Anterior cingulate cortex (tissue), 58 donors: ENCODE measurements at regions not wholly inside any gene's neighbourhood (a gene's known extent, or its start where the extent isn't known, plus 50 kb on each side); places are given as distances from the start of the nearest gene placed in this dataset.

Source experiments
- DNase-seq, 58 donors: peaks; one replicate each; lab custom pipeline; 2025; lab: John Stamatoyannopoulos, UW

- DNase-seq: no peak
These were observed 104.1 kb downstream of the CNTN3 start for GRCh38 chr3:74510261-74510818.

DNA sequence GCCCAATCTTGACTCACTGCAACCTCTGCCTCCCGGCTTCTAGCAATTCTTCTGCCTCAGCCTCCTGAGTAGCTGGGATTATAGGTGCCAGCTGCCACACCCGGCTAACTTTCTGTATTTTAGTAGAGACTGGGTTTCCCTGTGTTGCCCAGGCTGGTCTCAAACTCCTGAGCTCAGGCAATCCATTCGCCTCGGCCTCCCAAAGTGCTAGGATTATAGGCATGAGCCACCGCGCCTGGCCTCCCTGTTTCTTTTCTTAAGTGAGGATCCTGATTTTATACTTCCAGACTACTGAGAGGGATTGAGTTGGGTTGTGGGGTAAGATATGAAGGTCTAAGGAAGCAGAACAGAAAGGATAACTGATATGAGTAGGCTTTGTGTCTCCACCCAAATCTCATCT, 106.8 kb downstream of the CNTN3 start:
- DNase-seq: no peak

DNA sequence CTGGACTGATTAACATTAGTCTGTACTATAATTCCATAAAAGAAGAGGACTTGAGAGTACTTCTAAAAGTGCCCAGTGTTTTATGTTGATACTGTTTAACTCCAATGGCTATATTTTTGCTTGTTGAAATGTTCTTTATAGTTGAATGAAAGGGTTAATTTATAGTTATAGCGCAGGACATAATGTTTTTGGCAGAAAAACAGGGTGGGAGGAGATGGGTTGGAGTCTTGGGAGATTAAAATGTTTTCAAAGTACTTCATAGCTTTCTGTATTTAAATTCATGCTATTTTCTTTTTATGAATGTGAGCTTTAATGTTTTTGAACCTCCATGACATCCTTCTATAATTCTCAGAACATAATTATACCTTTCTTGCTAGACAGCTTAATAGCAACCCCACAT, 108.2 kb downstream of the CNTN3 start:
- DNase-seq: no peak

- no peak for DNase-seq
These were observed 113.5 kb downstream of the CNTN3 start for GRCh38 chr3:74501007-74501406.

DNA sequence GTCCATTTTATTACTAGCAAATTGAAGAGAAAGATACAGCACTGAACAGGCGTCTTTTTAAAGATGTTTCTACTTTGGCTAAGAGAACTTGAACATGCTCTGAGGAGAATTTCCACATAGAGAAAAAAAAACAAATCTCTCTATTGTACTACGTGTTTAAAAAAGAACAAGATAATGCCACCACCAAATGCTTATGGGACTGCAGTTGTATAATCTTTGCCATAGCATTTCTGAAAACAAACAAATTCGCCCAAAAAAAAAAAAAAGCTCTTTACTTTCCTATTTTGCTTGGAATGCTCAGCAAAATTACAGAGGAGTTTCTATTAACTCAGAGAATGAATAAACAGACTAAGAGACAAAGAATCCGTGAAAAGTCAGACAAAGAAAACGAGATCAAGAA, 114.2 kb downstream of the CNTN3 start:
- DNase-seq: no peak

GRCh38 chr3:74491874-74492273, 122.6 kb downstream of the CNTN3 start:
- no peak for DNase-seq

- no peak for DNase-seq
These were observed 125.2 kb downstream of the CNTN3 start for GRCh38 chr3:74489050-74489792.

DNA sequence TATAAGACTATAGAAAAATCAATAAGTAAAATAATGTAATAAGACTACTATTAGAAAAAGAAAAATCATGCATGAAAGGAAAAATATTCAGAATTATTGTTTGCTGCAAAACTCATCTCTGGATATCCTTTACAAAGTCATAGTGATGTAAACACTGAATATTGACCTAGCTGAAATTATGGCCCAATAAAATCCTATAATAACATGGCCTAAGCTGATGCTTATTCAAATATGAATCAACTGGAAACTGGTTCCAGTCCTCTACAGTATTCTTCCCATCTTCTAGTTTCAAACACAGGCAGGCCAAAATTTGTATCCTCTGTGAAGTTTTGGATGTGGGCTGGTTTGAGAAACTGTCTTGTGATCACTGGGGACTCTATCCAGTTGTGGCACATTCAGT, 134.5 kb downstream of the CNTN3 start:
- DNase-seq: no peak

GRCh38 chr3:74470313-74470712, 144.1 kb downstream of the CNTN3 start:
- DNase-seq: peak in 1 of 58 donors; percentile 15

DNA sequence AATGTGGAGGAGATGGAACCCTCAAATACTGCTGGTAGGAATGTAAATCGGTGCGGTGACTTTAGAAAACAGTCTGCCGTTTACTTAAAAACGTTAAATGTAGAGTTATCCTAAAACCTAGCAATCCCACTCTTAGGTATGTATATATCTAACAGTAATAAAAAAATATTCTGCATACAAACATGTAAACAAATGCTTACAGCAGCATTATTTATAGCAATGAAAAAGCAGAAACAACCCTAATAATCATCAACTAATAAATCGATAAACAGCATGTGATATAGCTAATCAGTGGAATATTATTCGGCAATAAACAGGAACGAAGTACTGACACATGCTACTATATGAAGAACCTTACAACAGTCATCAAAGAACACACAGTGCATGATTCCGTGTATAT, 144.7 kb downstream of the CNTN3 start:
- DNase-seq: no peak

- no peak for DNase-seq
These were observed 145.3 kb downstream of the CNTN3 start for GRCh38 chr3:74469151-74469550.

DNA sequence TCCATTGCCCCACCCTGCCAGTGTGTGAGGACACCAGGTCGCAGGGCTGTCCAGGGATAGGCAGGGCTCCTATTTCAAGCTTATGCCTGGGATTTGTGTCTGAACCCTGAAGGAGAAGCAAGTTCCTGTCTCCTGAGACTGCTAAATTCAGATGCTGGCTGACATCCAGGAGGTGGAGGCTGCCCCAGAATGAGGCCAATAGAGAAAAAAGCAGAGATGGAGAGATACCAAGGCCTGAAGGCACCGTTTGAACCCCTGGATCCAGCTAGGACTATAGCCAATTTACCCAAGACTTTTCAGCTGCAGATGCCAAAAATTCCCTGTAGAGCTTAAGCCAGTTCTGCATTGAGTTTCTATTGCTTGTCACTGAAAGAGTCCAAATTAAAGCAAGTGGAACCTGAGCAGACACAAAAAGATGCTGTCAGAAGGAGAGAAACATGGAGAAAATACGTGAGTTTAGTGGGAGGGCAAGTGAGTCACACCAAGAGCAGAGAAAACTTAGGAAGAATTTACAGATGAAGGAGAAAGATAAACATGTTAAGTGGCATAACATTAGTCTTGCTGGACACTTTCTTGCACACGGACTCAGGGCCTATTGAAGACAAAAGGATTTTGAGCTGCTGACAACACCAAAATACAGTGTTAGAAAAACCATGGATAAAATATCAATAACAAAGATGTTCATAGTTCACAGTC, 148.6 kb downstream of the CNTN3 start:
- peak in 20 of 58 donors; percentile 1 to 33 (median 8) for DNase-seq

DNA sequence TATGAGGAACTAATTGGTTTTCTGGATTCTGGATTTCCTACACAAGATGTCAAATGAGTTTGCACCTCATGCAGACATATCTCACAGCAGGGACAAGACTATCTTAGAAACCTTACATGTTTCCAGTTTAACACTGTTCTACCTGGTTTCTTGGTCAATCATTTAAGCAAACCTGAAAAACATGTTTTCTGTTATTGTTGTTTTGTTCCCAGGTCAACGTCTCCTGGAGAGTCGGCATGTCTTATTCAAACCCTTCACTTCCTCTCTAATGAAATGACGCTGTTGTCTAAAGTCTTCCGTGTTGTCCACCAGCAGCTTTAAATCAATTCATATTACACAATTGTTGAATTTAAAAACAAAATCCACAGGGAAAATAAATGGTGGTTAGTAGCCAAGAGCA, 150.9 kb downstream of the CNTN3 start:
- DNase-seq: no peak

DNA sequence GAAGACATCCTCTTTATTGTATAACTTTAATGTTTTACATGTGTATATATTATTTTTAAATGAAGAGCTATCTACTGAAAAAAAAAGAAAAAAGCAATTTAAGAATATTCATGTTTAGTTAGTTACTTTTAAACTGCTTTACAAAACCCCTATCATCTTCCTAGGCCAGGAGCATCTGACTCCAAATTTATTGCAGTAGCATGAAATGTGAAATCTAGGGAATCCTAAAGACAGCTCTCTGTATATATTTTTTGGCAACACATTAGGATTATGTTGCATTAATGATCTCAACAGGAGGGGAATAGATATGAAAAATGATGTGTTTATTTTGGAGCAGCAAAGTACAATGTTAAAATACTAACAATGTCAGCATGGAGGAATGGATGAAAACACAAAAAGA, 158.3 kb downstream of the CNTN3 start:
- DNase-seq: no peak

DNA sequence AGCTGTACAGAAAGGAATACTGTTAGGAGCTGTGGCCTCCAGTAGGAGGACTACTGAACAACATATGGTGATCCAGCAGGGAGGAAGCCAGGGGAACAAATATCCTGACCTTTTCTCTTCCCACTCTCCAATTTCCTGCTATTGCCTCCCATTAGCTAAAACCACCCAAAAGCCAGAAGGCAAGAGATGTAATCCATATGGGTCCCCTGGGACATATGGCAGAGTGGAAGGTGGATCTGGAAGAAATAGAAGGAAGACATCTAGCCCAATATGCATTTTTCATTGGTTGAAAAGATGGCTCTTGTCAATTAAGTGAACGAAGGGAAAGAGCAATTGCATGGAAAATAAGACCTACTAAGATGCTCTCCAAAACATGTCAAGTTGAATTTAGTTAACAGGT, 167.2 kb downstream of the CNTN3 start:
- DNase-seq: no peak

DNA sequence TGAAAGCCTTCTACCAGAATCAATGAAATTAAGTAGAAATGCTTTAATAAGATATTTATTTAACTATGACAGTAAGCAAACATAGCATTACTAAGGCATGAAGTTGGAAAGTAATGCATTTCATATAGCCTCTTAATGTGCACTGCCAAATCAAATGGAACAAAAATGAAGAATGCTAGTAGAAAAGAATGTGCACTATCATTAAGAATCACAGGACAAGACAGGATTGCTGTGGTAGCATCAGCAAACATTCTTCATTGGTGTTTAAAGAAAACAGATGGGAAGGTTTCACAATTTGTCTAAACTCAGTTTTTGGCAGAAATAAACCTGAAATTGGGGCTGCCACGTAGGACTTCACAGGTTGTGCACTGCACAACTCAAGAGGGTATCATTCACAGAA, 168.9 kb downstream of the CNTN3 start:
- DNase-seq: no peak

GRCh38 chr3:74443102-74443501, 171.4 kb downstream of the CNTN3 start:
- DNase-seq: no peak

DNA sequence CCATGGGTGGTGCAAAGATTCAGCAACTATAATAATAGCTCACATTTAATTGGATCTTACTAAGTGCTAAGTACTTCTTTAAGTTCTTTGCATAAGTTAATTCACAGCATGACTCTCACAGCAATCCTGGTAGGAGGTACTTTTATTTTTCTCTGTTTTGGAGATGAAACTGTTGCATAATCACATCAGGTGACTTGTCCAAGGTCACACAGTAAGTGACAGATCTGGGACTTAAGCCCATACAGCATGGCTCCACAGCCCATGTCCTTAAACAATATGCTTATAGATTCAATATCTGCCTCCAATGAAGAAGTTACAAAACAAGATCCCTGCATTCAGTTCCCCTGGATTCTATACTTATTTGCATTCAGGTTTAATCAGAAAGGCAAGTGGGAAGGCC, 171.8 kb downstream of the CNTN3 start:
- DNase-seq: no peak

GRCh38 chr3:74442068-74442467, 172.4 kb downstream of the CNTN3 start:
- no peak for DNase-seq

DNA sequence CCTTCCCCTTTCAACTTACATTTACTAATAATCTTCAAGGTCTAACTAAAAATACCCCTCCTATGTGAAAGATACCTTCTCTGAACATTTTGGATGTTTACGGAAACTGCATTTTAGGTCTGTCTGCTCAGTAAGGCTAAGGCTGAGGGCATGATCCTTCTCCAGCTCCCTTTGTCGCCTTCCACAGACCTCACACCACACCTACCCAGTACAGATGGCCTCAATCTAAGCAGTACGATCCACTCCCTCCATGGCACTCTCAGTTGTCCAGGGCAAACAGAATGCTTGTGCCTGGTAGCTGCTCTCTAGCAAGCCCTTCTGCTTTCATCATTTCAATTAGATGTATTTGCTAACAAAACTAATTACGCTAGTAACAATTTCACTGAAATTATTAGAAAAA, 178.3 kb downstream of the CNTN3 start:
- no peak for DNase-seq

DNA sequence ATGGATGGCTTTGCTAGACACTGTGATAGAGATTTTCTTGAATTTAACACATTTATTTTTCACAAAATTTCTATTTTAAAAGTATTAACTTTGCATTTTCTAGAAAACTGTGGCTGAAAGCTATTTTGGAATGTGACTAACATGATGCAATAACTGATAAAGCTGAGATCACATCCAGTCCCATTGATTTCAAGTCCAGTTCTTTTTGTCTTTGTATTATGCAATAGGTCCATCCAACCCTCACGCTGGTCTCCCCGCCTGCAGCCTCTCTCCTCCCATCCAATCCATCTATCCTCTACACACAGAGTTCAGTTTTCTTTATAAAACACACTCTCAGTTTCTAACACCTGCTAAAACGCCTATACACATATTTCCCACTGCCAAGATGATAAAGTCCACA, 178.8 kb downstream of the CNTN3 start:
- no peak for DNase-seq

DNA sequence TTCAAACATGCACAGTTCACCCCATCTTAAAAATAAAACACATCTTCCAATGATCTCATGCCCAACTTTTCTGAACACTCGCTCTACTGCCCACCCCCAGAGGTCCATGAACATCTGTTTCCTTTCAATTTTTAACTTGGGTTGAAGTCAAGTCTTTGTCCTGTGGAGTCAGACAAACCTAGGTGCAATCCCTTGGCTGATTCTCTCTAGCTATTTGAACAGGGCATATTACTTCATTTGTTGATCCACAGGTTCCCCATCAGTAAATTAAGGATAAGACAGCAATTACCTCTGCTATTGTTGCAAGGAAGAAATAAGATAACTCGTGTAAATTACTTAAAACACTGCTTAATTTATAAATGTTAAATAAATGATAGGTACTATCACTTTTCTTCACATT, 180.1 kb downstream of the CNTN3 start:
- DNase-seq: no peak
